Activated T-cell treated with anti-CD3 and anti-CD28 coated beads for 1 hour (primary cell): ENCODE measurements at regions not wholly inside any gene's neighbourhood (a gene's known extent, or its start where the extent isn't known, plus 50 kb on each side); places are given as distances from the start of the nearest gene placed in this dataset.
"Not testable (repeated sequence)": the region's sequence is repeated elsewhere in the genome, so short reads cannot be mapped to it uniquely, and the experiment has no call there.

Source experiments
- DNase-seq: peaks from one replicate; pipeline ENCODE4 v3.0.0-alpha.2; 2020; ENCODE audit warnings: low read depth

- DNase-seq = no peak
These were observed 81.4 kb upstream of the ZNF366 start for GRCh38 chr5:72588640-72589039.

- no peak for DNase-seq
These were observed 80.6 kb upstream of the ZNF366 start for GRCh38 chr5:72587661-72588308.

GRCh38 chr5:72586788-72587530 lies 79.7 kb upstream of the ZNF366 start:
- DNase-seq = no peak

GRCh38 chr5:72584466-72584865 lies 77.3 kb upstream of the ZNF366 start:
- no peak for DNase-seq

GRCh38 chr5:72579290-72579689 lies 72.1 kb upstream of the ZNF366 start:
- not testable (repeated sequence) for DNase-seq

- DNase-seq = no peak
These were observed 65.1 kb upstream of the ZNF366 start for GRCh38 chr5:72572236-72572765.

GRCh38 chr5:72569408-72569944 lies 62.3 kb upstream of the ZNF366 start:
- no peak for DNase-seq

GRCh38 chr5:72566746-72567145 lies 59.5 kb upstream of the ZNF366 start:
- no peak for DNase-seq

GRCh38 chr5:72565513-72566289 lies 58.5 kb upstream of the ZNF366 start:
- no peak for DNase-seq

- no peak for DNase-seq
These were observed 55.5 kb upstream of the ZNF366 start for GRCh38 chr5:72562717-72563116.

GRCh38 chr5:72561148-72561972 lies 54.1 kb upstream of the ZNF366 start:
- no peak for DNase-seq

GRCh38 chr5:72559866-72560766 lies 52.9 kb upstream of the ZNF366 start:
- DNase-seq = no peak

GRCh38 chr5:72558383-72558782 lies 51.2 kb upstream of the ZNF366 start:
- DNase-seq = no peak

GRCh38 chr5:72558046-72558336 lies 50.8 kb upstream of the ZNF366 start:
- no peak for DNase-seq

GRCh38 chr5:72557167-72558045 lies 50.2 kb upstream of the ZNF366 start:
- no peak for DNase-seq
